ENCODE measurements at regions not wholly inside any gene's neighbourhood (a gene's known extent, or its start where the extent isn't known, plus 50 kb on each side); places are given as distances from the start of the nearest gene placed in this dataset.
A peak's percentile ranks its signal among the peaks of the same experiment; 100 is the strongest.
"Not testable (repeated sequence)": the region's sequence is repeated elsewhere in the genome, so short reads cannot be mapped to it uniquely, and the experiment has no call there.

DNA sequence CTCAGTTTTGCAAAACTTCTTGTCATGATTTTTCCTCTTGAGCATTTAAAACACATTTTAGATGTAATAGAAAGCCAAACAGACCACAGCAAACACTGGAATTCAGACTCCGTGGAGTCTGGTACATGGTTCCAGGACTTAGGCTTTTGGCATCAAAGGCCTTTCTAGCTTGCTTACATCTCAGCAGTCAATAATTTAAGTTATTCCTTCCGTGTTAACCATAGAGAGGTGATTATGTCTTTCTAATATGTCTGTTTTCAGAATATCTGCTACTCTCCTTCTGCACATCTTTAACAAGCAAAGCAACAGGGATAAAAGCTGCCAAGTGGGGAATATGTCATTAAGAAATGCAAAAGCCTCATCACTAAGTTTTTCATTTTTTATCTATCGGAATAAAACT lies 171.7 kb upstream of the CRBN start:
- no peak for FAIRE-seq

DNA sequence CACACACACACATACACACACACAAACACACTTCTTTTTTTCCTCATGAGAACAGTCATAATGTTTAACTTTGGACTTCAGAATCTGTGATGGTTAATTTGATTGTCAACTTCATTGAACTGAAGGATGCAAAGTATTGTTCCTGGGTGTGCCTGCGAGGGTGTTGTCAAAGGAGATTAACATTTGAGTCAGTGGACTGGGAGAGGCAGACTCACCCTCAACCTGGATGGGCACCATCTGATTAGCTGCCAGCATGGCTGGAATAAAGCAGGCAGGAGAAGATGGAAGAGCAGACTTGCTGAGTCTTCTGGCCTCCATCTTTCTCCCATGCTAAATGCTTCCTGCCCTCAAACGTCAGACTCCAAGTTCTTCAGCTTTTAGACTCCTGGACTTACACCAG lies 167.6 kb upstream of the CRBN start:
- FAIRE-seq; DNase-seq (ENCODE audit: low spot score in 2 of 2): not testable (repeated sequence)

More for the DNA sequence above, 171.7 kb upstream of the CRBN start:
- DNase-seq (ENCODE audit: low spot score in 2 of 2), result no peak

DNA sequence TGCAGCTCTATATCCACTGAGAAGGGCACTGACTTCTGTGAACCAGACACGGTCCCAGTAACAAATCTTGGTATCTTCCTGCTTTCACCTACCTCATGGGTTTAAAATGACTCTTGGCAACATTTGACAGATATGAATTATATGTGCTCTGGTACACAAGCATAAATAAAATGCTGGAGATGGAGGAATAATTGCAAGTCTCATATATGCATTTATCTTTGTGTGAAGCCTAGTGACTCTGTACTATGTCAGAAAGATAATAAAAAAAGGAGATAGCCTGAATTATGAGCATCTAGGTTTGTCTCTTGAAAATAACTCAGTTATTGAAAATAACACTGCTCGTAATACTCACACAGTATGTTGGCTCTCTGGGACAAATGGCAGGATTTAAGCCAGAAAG lies 167.1 kb upstream of the CRBN start:
- DNase-seq (ENCODE audit: low spot score in 2 of 2) (no peak), FAIRE-seq (no peak)

DNA sequence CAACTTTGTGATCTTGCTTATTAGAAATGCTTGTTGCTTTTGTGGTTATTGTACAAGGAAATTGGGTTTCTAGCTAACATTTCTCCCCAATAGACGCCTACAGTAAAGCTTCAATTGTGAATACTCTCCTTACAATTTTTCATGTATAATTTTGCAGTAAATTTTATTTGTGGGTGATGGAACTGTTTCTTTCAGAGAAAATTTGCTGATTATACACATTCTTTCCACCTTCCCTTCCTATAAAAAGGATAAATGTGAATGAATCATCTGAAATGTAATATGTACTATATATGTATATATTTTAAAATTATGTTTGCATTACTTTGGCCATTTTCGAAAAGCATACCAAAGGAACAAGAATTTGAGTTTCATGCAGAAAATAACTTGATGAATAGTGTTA lies 162.7 kb upstream of the CRBN start:
- FAIRE-seq, result no peak
- DNase-seq (ENCODE audit: low spot score in 2 of 2), result no peak

DNA sequence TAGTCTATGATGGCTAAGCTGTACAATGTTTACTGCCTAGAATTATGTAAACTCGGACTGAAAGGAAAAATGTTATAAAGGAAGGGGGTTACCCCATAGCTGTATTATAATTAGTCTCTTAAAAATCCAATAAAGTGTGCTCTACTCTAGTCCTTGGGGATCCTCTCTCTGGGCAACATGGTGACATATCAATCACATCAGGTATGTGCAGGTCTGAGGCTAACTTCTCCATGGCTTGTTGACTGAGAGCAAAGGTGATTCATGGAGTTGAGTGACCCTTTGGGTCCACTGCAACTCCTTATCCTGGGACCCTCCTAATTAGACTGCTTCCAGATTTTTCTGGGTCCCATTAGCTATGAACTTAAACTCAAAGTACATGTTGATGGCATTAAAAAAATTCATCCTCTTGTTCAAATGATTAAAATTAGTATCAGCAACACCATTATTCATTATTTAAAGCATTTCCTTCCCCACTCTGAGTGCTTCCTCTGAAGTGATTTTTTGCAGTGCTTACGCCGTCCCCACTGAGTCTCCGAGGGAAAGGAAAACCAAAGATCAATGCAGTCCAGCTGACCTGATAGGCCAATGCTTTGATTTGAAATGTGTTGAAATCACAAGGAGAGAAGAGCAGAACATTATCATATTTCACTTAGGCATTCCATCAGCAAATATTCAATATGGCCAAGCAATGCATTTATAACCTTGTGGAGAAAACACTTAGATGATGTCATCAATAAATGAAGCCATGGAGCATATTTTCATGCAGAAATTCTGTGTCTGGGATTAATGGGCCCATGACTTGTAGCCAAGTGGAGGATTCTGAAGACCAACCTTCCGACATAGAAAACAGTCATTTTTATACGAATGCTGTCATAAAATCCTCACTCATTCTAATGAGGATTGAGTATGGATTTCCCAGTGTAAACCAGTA lies 161.7 kb upstream of the CRBN start:
- no peak for FAIRE-seq
- DNase-seq (ENCODE audit: low spot score in 2 of 2), result no peak

DNA sequence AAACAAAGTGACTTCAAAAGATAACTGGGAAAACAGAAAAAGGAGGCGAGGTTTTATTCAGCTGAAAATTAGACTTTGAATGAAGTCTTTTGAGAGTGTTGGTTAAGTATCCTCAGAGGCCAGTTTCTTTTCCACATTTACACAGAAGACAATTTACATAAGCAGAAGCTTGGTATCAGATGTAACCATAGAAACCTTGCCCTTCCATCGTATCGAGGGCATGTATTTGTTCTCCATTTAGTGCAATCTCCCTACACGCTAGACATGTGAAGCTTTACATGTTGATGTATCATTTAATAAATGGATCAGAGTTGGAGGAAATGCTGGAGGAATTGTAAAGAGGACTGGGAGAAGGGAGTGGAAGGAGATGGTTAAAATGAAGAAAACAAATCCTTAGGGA lies 161.0 kb upstream of the CRBN start:
- no peak for FAIRE-seq
- DNase-seq (ENCODE audit: low spot score in 2 of 2), result no peak

DNA sequence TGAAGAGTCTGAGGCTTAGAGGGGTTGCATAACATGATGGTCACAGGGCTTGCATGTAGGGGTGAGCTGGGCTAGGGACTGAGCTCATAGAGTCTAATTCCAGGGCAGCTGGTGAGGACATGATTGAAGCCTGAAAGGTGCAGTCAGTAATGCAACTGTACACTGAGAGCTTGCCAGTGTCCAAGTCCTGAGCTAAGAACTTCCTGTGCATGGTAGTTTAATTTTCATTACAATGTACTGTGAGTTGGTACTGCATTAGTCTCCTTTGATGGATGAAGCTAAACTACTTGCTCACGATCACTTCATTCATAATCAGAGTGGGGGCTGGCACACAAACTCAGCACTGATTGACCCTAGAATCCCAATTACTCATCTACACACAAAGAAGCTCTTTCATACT lies 156.4 kb upstream of the CRBN start:
- DNase-seq (ENCODE audit: low spot score in 2 of 2) (no peak), FAIRE-seq (no peak)

DNA sequence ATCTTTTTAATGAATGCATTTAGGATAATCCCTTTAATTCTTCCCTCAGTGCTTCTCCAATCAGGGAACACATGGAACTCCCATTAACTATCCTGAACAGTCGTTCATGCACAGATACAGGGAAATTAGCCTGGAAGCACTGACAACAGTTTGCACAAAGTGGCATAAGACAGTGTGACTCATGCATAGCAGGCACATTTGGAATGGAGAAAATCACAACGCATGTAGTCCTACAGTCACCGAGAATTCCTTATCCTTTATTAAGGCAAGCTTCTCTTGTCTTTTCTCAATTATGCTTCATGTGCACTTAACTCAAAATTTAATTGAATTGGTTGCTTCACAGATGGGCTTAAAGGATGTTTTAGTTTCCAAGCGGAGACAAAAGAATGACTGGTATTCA lies 155.0 kb upstream of the CRBN start:
- DNase-seq (ENCODE audit: low spot score in 2 of 2) (peak in 1 of 2 donors; percentile 8), FAIRE-seq (no peak)

DNA sequence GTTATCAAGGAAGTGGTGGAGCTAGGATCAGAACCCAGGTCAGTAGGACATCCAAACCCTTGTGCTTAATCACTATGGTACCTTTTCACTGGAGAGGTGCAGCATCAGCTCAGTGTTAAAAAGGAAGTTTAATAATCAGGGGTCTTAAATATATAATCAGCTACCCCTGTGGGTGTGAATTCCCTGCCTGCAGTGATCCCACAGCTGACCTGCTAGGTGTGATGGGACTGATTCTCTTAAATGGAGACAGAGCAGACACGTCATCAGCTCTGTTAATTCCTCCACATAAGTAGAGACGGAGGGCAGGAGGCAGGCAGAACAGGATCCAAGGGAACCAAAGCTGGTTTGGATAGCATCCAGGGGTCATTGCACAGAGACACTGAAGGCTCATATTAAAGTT lies 154.1 kb upstream of the CRBN start:
- FAIRE-seq (no peak), DNase-seq (ENCODE audit: low spot score in 2 of 2) (no peak)

DNA sequence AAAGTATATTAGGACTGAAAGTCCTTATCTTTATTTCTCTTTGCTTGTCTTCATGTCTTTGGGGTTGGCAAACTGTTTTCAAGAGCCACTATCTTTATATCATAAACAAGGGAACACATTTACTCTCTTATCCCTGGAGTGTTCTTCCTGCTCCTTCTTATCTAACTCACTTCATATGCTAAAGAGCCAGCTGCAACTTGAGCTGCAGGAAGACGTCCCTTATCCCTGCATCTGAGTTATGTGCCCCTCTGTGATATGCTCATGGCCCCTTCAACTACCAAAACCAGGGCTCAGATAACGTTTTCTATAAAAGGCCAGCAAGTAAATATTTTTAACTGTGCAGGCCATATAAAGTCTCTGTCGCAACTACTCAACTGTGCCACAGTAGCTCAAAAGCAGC lies 137.0 kb upstream of the CRBN start:
- FAIRE-seq (no peak), DNase-seq (ENCODE audit: low spot score in 2 of 2) (no peak)

DNA sequence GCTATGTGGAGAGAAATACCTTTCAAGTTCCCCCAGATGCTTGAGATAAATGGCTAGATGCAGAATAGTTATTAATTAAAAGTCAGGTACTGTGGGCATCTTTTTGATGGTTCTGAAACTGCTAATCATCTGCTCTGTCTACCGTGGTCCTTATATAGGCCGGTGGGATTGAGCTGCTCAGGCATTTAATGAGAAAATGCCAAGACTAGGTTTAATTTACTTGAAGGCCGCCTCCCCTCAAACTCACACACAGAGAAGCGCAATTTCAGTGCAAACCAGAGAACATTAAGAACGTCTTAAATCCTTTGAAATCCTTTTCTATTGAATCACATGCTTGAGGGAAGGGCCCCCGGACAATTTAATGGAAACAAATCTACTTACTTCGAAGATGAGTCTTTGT lies 136.4 kb upstream of the CRBN start:
- DNase-seq (ENCODE audit: low spot score in 2 of 2) (no peak), FAIRE-seq (no peak)

DNA sequence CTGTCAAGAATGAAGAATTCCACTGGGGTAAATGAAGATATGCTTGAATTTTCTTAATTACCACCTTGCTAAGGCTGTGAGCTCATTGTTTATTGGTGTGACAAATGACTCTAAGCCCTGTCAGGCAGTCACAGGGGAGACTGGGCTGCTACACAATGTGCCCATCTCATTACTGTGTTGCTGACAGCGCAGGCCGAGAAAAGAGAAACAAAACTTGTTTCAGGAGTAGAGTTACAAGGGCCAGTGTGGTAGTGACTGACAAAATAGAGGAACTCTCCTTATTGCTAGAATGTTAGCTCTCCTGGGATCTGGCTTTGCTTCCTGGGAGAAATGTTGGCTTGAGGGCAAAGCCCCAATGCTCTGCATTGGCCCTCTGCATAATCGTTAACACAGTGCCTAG lies 130.4 kb upstream of the CRBN start:
- FAIRE-seq, result no peak
- DNase-seq (ENCODE audit: low spot score in 2 of 2), result no peak

DNA sequence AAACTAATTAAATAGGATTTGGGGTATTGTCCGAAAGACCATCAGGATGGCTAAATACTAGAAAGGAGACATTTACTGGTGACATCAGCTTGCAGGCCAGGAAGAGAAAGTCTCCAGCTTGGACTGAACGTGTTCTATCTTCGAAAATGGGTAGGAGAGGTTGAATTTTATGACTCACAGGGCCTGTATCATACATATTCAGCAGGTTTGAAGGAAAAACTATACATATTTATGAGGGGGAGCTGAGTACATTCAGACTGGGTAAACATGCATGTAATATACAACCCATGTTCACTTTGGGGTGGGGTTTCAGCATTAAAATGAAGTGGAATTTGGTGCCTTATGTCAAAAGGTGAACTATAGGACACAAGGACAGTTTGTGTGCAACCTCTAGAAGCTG lies 129.3 kb upstream of the CRBN start:
- no peak for FAIRE-seq
- DNase-seq (ENCODE audit: low spot score in 2 of 2), result no peak

DNA sequence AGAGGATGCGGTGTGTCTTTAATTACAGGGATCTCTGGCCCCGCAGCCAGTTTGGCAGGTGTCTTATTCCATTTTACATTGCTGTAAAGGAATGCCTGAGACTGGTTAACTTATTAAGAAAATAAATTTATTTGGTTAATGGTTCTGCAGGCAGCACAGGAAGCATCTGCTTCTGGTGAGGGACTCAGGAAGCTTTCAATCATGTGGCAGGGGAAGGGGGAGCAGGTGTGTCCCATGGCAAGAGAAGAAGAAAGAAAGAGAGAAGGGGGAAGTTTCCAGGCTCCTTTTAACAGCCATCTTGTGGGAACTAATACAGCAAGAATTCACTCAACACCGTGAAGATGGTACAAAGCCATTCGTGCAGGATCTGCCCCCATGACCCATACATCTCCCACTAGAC lies 128.0 kb upstream of the CRBN start:
- no peak for FAIRE-seq
- no peak for DNase-seq (ENCODE audit: low spot score in 2 of 2)

DNA sequence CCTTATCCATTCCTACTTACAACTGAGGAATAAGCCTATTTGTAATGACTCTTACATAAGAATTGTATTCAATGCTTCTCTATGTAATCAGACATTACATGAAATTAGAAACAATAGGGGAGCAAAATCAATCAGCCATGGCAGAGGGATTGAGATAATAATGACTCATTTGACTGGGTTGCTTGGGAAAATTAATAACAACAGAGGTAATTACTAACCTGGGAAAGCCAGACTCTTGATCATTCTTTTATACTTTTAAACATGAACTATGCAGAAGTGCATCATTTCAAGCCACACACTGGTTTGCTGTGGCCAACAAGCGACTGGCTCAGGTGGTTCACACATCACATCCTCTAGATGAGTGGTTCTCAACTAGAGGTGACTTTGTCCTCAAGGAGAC lies 126.3 kb upstream of the CRBN start:
- no peak for DNase-seq (ENCODE audit: low spot score in 2 of 2)

DNA sequence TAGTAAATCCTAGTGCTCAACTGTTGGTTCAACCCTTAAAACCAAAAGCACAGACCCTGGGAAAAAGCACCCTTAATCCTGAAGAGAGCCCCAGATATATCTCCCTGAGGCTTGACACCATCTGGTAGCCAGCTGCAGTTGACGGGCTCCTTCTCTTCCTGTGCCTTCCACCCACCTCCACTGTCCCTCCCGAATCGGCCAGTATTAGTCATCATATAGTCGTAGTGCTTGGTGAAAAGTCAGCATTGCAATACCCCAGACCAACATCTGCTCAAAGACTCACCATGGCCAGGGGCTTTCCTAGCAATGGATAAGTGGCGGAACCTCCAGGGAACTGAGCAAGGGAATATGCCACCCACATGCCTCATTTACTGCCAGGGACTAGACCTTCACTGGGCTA lies 125.6 kb upstream of the CRBN start:
- no peak for DNase-seq (ENCODE audit: low spot score in 2 of 2)
- FAIRE-seq, result no peak

More for the DNA sequence above, 126.3 kb upstream of the CRBN start:
- FAIRE-seq, result no peak

DNA sequence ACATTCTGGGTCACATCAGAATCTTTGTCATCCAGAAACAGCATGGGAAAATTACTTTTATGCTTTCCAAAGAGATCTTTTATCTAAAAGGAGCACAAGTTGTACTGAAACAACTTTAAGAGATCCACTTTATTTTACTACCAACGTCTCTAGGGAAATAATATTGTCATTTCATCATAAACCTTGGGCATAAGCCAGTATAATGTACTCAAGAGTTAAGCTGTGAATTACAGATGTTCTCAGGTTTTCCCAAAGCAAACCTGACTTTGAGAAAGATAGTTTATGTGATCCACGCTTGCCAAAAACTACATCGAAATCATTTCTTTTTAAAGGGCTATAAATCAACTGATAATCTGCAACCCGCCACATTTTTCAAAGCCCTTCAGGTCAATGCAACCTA lies 124.1 kb upstream of the CRBN start:
- FAIRE-seq (no peak), DNase-seq (ENCODE audit: low spot score in 2 of 2) (no peak)

DNA sequence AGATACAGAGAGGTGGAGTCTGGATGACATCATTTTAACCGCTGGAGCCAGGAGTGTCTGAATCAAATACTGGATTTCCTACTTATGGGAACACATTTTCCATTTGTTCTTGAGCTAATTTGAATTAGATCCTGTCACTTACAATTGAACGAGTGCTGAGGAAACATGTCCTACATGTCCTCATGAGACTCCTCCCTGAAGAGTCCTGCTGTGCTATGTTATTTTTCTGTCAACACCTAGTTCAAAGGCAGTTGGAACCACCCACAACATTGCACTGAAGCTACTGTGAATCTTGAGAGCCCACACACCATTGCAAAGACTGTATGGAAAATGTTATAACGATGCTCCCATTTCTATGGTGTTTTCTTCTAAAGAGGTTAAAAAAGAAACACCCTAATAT lies 123.5 kb upstream of the CRBN start:
- DNase-seq (ENCODE audit: low spot score in 2 of 2) (no peak), FAIRE-seq (no peak)

DNA sequence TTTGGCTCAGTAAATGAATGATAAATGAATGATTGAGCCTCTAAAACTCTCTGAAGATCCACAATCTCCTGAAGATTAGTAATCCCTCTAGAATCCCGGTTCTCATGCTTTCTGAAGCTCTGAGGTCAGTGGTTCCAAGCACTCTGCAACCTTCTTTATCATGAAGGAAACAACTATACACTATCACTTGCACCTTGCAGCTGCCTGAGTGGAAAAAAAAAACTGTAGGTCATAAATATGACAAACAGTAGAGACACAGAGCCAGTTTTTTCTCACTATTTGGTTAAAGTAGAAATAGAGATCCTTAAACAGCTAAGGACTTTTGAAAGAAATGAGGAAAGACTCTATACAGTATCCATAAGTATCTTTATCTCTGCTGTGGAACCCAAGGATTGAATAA lies 122.0 kb upstream of the CRBN start:
- no peak for DNase-seq (ENCODE audit: low spot score in 2 of 2)
- no peak for FAIRE-seq

DNA sequence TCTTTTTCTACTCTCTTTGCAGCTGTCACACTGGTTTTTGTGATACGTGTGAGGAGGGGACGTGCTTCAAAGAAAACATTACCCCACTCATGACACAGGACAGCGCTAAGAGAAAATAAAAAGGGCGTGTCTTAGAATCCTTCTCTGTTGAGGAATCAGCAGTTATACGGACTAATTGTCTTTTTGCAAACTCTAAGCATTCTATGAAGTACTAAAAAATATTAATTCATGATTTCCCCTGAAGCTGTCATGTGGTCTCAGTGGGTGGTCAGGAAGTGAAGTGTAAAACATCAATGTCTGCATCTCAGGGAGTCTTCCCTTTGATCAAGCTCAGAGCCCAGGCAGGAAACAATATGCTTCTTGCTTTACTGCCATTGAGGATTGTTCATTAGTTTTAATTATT lies 117.5 kb upstream of the CRBN start:
- no peak for FAIRE-seq
- no peak for DNase-seq (ENCODE audit: low spot score in 2 of 2)

DNA sequence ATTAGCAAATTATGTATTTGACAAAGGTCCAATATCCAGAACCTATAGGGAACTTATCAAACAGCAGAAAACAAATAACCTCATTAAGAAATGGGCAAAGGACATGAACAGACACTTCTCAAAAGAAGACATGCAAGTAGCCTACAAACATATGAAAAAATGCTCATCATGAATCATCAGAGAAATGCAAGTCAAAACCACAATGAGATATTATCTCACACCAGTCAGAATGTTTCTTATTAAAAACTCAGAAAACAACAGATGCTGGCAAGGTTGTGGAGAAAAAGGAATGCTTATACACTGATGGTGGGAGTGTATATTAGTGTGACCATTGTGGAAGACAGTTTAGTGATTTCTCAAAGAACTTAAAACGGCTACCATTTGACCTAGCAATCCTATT lies 116.1 kb upstream of the CRBN start:
- FAIRE-seq (no peak), DNase-seq (ENCODE audit: low spot score in 2 of 2) (no peak)

DNA sequence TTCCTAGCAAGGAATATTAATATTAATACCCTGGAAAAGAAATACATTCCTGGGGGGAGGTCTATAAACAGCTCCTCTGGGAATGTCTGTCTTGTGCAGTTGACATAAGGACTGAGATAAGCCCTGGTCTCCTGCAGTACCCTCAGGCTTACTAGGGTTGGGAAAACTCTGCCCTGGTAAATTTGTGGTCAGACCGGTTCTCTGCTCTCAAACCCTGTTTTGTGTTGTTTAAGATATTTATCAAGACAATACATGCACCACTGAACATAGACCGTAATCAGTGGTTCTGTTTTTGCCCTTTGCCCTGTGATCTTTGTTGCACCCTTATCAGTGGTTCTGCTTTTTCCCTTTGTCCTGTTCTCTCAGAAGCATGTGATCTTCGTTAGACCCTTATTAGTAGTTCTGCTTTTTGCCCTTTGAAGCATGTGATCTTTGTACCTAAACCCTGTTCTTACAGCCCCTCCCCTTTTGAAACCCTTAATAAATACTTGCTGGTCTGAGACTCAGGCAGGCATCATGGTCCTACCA lies 112.3 kb upstream of the CRBN start:
- not testable (repeated sequence) for FAIRE-seq; DNase-seq (ENCODE audit: low spot score in 2 of 2)

Data from frontal cortex (tissue), 3 donors.